HG02885 (cell line): ENCODE measurements at regions not wholly inside any gene's neighbourhood (a gene's known extent, or its start where the extent isn't known, plus 50 kb on each side); places are given as distances from the start of the nearest gene placed in this dataset.

Source experiments
- ATAC-seq: cut with Tn5 transposase; IDR thresholded peaks from one replicate; pipeline ENCODE4 v1.9.1; 2021; ENCODE audit warnings: mild to moderate bottlenecking; ENCODE audit not compliant: unreplicated experiment, poor library complexity

- no peak for ATAC-seq
Observed at GRCh38 chr9:16221822-16222547, 648.5 kb downstream of the BNC2 start.

- ATAC-seq: no peak
Observed at GRCh38 chr9:16223074-16223871, 647.2 kb downstream of the BNC2 start.

DNA sequence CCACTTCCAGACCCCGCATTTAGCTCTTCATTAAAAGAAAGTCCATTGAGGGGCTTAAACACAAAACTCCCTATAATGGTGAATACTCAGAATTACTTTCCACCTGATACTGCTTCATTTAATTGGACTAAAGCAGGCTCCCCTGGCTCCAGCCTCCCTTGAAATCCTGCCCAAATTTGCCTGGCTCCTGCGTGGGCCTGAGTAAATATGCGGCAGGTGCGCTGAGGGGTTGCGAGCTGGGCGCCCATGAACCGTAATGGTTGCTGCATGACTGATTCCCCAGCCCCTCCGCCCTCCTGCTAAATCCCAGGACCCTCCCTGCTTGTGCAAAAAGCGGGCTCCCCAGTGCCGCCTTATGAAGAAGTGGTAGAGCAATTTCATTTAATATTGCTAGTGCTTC, 639.7 kb downstream of the BNC2 start:
- no peak for ATAC-seq

DNA sequence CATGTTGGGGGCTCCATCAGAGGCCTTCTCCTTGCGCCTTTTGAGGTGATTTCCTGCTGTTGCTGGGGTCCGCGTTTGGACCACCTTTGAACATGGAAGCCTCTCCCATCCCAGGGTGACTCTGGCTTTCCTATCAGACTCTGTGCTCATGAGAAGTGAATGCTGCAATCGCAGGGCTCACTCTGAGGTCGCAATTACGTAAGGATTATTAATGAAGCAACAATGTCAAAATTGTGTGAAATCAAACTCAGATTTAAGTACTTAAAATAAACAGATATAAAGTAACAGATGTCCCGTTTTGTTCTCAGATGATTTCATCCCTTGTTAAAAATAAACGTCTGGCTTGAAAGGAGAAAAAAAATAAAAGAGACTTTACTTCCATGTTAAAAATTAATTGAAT, 634.2 kb downstream of the BNC2 start:
- ATAC-seq: no peak

- no peak for ATAC-seq
Observed at GRCh38 chr9:16236882-16237281, 633.6 kb downstream of the BNC2 start.

DNA sequence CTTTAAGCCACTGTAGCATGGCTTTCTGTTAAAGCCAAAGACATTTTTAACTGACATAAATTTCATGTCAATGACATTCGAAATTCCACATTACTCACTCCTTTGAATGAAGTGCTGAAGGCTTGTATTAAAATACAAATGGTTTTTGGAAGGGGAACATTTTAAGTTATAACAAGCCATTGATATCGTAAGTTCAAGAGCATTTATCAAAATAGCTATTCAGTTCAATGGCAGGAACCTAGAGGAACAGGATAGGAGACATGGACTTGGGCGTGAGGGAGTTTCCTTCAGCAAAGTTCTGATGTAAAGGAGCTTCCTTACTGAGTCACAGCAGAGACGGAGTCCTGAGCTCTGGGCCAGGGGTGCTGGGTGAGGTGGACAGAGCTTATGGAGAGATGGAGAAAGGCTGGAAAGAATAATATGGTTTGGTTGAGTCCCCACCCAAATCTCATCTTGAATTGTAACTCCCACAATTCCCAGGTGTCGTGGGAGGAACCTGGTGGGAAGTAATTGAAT, 631.8 kb downstream of the BNC2 start:
- no peak for ATAC-seq

- no peak for ATAC-seq
Observed at GRCh38 chr9:16241231-16241630, 629.2 kb downstream of the BNC2 start.

DNA sequence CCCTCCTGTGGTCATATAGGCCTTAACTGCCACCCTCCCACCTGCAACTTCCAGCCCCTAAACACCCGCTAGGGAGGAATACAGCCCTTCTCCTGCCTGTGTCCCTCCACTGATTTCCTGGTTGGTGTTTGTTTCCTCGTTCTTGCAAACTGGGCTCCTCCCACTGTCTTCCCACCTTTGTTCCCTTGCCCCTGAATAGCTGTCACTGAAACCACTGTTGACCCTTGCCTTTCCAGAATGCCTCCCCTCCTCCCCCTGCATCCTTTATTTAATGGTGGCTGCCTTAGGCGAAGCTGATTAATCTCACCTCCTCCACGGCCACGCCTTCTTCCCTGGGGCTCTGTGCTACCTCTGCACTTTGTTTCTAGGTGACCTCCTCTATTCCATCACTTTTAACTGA, 626.7 kb downstream of the BNC2 start:
- ATAC-seq: no peak

DNA sequence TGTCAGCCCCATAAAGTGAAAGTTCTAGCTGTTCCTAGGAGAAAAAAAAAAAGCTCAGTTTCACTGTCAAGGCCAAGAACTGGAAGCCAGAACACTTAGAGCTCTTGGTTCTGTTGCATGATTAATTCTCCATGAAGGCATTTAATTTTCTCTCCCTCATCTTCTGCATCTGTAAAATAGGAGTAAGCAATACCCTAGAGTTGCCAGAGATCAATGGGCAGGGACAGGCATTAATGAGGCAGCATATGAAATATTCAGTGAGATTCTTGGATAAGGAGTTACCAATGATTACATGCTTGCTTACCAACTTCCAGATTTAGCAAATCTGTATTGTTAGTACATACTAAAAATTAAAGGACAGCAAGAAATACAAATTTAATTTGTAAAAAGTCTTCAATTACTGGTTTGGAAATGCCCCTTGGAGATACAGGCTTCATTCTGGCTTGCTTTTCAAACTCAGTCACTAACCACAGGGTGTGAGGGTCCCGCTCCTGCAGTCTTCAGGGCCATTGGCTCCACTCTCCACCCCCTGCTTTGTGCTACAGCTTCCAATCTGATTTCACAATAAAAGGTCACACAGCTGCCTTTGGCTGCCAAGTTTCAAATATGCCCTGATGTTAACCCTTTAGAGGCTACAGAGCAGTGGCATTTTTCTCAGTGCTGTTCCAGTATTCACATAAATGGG, 624.6 kb downstream of the BNC2 start:
- ATAC-seq: no peak

GRCh38 chr9:16246785-16247184, 623.7 kb downstream of the BNC2 start:
- no peak for ATAC-seq

- ATAC-seq: no peak
Observed at GRCh38 chr9:16247188-16247875, 623.1 kb downstream of the BNC2 start.

GRCh38 chr9:16248822-16249221, 621.6 kb downstream of the BNC2 start:
- no peak for ATAC-seq

DNA sequence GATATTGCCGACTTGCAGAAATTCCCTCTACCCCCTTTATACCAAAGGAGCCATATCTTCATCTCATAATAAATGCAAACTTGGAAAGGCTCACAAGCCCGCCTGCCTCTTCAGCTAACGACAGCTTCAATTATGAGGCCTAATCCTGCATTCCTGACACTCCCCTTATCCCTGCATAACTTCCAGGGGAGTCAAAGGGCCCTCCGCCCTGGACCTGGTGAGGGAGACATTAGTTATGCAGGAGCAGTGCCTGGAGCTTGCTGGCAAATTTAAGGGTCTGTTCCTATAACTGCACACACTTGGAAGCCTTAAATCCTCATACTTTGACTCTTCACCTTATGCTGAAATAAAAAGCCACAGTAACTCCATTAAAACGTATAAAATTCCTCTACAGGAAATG, 617.9 kb downstream of the BNC2 start:
- ATAC-seq: no peak

DNA sequence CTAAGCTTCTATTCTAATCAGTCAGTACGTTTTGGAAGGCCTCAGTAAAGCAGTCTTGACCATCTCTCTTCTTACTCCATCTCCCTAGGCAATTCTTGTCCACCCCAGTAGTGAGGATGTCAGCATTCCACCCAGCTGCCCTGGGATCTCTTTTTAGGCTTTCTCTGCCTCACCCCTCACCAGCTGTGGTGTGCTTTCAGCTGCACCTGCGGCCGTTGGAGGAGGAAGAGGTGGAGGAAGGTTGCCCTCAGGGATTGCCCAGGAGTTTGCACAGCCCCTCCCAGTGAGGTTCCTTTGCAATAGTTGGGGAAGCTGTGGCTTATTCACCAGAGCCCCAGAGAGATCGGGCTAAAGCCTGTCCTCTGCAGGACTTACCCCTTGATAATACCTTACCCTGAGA, 615.8 kb downstream of the BNC2 start:
- no peak for ATAC-seq

GRCh38 chr9:16255217-16255616, 615.3 kb downstream of the BNC2 start:
- ATAC-seq: no peak

GRCh38 chr9:16257604-16258003, 612.9 kb downstream of the BNC2 start:
- no peak for ATAC-seq

DNA sequence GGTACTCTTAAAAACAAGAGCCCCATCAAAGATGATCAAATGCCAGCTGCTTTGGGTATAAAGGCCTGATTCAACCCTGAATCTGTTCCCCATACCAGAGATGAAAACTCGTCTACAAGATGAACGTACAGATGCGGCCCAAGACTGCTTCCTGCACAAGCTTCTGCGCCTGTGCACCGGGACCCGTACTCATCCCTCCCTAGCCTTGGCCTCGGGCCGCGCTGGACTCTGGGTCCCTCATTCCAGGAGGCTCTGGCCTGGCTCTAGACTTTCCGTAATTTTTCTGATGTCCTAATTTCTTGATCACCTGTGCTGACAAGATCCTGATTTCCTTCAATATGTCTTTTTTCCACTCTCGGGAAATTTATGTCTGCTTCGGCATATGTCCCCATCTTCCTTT, 612.3 kb downstream of the BNC2 start:
- no peak for ATAC-seq

- ATAC-seq: no peak
Observed at GRCh38 chr9:16258708-16259107, 611.8 kb downstream of the BNC2 start.

DNA sequence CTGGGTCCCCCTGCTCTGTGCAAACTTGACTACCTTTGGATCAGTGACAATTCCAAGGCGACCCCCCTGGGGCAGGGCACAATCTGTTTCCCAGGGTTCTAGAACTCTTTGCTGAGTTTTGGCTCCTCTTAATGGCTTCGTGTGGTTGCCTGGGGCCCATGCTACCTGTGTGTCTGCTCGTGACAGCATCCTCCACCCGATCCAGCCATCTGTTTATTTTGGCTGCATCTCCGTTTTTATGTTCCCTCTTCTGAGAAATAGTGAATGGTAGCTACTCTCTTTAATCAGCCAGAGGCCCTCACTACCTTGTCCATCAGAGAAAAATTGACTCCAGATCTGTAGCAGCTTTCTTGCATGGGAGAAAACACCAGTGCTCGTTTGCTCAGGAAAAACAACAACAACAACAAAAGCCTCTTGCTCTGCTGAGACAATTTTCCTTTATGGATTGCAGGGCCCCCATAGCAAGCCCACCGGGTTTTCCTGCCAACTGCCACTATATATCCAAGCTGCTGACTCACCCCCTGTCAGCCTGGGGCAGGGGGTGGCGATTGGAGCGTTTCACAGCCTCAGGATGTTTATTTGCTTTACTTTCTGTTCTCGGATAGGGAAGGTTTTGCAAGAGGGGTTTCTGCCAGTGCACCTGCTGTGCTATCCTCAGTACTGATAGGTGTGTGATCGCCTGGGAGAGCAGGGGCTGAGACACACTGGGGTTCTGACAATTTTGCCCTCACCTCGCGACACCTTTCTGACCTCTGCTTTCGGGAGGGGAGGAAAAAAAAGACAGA, 607.8 kb downstream of the BNC2 start:
- no peak for ATAC-seq

DNA sequence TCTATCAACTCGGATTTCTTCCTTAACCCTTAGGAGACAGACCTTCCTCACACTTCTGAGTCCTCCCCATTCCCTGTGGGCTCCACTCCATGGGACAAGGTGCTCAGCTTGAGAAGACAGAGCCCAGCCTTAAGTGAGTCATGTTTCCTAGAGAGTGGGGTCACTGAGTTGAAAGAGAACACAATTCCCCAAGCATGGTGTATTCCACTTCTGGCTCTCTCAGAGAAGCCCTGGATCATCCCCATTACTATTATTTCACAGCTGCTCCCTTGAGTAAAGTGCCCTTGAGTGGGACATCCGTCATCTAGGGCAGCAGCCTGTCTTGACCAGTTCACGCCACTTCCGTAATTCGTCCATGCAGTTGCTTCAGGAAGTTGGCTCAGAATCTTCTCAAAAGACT, 604.8 kb downstream of the BNC2 start:
- no peak for ATAC-seq
